ENCODE measurements at regions not wholly inside any gene's neighbourhood (a gene's known extent, or its start where the extent isn't known, plus 50 kb on each side); places are given as distances from the start of the nearest gene placed in this dataset.

DNA sequence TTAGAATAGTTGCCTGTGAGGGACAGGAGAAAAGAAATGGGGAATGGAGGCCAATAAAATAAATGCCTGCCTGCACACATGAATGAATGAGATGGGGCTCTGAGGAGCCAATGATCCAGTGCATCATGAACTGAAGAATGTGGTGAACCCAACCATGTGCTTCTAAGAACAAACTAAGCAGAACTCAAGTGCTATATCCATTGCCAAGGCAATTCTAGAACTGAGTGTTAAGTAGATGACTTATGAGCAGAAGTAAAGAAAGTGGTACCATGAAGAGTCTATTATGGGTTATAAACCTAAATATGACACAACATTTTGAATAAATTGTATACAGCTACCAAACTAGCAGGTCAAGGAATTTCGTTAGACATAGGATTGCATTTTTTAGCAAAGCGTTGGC is 186.1 kb downstream of the KATNAL1 start:
- TF ChIP-seq GATA2 (IDR thresholded peaks at IDR 0.05; ENCODE audit: low read depth, low read length) (no peak), GATA3 (IDR thresholded peaks at IDR 0.05; ENCODE audit: low read depth, low read length) (no peak)
